GM12875 (cell line): ENCODE measurements at regions not wholly inside any gene's neighbourhood (a gene's known extent, or its start where the extent isn't known, plus 50 kb on each side); places are given as distances from the start of the nearest gene placed in this dataset.

Experiments used
- H3K4me3 ChIP-seq: one replicate; pipeline ENCODE4 v1.5.1; 2011; ENCODE audit warnings: low read depth, low read length, control low read depth
- TF ChIP-seq, protein P1 (sequence below): IDR thresholded peaks from 2 replicates; pipeline ENCODE4 v1.5.1; 2011; ENCODE audit warnings: low read depth, mild to moderate bottlenecking, control low read depth, inconsistent platforms, low read length, moderate library complexity, borderline replicate concordance; ENCODE audit not compliant: insufficient read depth

GRCh38 chr9:89880721-89881120 is 275.9 kb downstream of the GADD45G start:
- no peak overlapping the region for H3K4me3 ChIP-seq
- TF ChIP-seq, protein P1, sequence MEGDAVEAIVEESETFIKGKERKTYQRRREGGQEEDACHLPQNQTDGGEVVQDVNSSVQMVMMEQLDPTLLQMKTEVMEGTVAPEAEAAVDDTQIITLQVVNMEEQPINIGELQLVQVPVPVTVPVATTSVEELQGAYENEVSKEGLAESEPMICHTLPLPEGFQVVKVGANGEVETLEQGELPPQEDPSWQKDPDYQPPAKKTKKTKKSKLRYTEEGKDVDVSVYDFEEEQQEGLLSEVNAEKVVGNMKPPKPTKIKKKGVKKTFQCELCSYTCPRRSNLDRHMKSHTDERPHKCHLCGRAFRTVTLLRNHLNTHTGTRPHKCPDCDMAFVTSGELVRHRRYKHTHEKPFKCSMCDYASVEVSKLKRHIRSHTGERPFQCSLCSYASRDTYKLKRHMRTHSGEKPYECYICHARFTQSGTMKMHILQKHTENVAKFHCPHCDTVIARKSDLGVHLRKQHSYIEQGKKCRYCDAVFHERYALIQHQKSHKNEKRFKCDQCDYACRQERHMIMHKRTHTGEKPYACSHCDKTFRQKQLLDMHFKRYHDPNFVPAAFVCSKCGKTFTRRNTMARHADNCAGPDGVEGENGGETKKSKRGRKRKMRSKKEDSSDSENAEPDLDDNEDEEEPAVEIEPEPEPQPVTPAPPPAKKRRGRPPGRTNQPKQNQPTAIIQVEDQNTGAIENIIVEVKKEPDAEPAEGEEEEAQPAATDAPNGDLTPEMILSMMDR, result no peak

GRCh38 chr9:89881431-89881830 is 276.6 kb downstream of the GADD45G start:
- H3K4me3 ChIP-seq, result no peak overlapping the region
- TF ChIP-seq, protein P1, result no peak

- H3K4me3 ChIP-seq, result no peak overlapping the region
- TF ChIP-seq, protein P1, result no peak
These were observed 278.1 kb downstream of the GADD45G start for GRCh38 chr9:89882930-89883361.

GRCh38 chr9:89883401-89884341 is 278.9 kb downstream of the GADD45G start:
- TF ChIP-seq, protein P1, result no peak

DNA sequence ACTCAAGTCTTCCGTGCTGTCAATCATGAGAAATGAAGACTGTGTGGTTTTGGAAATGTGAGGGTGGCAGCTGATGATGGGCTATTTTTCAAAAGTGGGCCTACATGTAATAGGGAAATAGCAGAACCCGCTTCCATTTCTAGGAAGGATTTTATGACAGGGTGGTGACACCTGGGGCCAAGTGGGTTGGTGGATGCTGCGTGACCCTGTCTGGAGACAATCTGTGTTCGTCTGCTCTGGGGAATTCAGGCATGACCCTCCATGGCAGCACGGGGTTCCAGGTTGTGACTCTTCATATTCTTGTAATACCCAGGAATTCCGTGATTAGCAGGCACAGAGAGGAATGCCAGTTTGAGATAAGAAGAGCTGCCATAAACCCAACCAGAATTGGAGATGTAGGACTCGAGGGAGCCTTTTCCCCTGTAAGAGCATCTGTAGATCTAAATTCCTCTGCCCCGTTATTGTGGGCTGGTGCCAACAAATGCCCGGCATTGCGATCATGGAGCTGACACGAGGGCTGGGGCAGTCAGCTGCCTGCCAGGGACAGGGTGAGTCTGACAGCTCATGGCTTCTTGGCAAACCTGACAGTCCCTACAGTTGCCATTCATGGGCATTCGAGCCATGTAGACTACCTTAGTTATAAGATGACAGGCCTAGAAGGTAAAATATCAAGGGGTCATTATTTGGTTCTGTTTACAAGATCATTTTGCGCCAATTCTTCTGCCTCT is 279.7 kb downstream of the GADD45G start:
- TF ChIP-seq, protein P1, result no peak
- H3K4me3 ChIP-seq, result no peak overlapping the region

More at GRCh38 chr9:89883401-89884341, 278.9 kb downstream of the GADD45G start:
- H3K4me3 ChIP-seq, result no peak overlapping the region

GRCh38 chr9:89885156-89885555 is 280.3 kb downstream of the GADD45G start:
- H3K4me3 ChIP-seq, result no peak overlapping the region
- TF ChIP-seq, protein P1, result no peak
